B cell (primary cell): ENCODE measurements at regions not wholly inside any gene's neighbourhood (a gene's known extent, or its start where the extent isn't known, plus 50 kb on each side); places are given as distances from the start of the nearest gene placed in this dataset.

Source experiments
- CTCF ChIP-seq: fragments of 200-600 bp; IDR thresholded peaks from one replicate; pipeline ENCODE4 v1.8.0; 2022; ENCODE audit warnings: antibody characterized with exemption, mild to moderate bottlenecking
- EZH2 ChIP-seq: IDR thresholded peaks from 2 replicates; pipeline ENCODE4 v1.6.1; 2012; ENCODE audit warnings: borderline replicate concordance, low read depth, mild to moderate bottlenecking, moderate library complexity, low read length; ENCODE audit not compliant: insufficient read depth, poor library complexity, severe bottlenecking

DNA sequence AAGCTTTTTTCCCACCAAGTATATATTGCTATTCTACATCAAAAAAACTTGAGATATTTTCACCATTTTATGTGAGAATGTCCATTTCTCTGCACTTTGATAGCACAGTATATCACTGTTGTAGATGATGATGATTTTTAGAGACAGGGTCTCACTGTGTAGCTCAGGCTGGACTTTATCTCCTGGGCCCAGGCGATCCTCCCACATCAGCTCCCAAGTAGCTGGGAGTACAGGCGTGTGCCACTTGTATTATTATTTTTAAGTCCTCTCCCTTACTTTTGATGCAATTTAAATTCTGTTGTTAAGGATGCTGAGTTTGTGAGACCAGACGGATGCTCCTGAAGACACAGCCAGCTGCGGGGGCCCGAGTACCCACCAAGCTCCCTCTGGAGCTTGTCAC is 326.8 kb downstream of the QKI start:
- TF ChIP-seq CTCF (no peak), EZH2 (no peak)
